H1 (cell line): ENCODE measurements at regions not wholly inside any gene's neighbourhood (a gene's known extent, or its start where the extent isn't known, plus 50 kb on each side); places are given as distances from the start of the nearest gene placed in this dataset.
A peak's percentile ranks its signal among the peaks of the same experiment; 100 is the strongest.

Experiments used
- CTCF ChIA-PET: fragments of 300-600 bp; sonication (Branson Sonifier 250); formaldehyde crosslinking; loops from one replicate; lab custom pipeline; 2021; ENCODE audit not compliant: partially characterized antibody; lab: Charles Lee
- POLR2A ChIA-PET: fragments of 300-600 bp; sonication (Branson Sonifier 250); formaldehyde crosslinking; loops from one replicate; lab custom pipeline; 2021; ENCODE audit warnings: inconsistent platforms; ENCODE audit not compliant: partially characterized antibody; lab: Charles Lee
- DNase-seq, 2 experiments: peaks; one replicate each; pipeline versions ENCODE4 v3.0.0 to v3.0.0-alpha.2; 2010 to 2022; ENCODE audit warnings: low spot score in 2 of 2, low read depth in 1 of 2, mixed read lengths in 1 of 2
- FAIRE-seq: peaks from 2 replicates; lab custom pipeline; 2011; peaks lifted over from hg19 to GRCh38; lab: Jason Lieb, UNC
- H2AFZ ChIP-seq: 2 replicates; pipeline ENCODE4 v1.8.1; 2012; ENCODE audit warnings: low read length, inconsistent platforms
- H2AK5ac ChIP-seq: 2 replicates; pipeline ENCODE4 v1.6.1; 2013; ENCODE audit warnings: low read depth, low read length
- H2BK120ac ChIP-seq: replicated peaks from 2 replicates; pipeline ENCODE3; 2013; ENCODE audit warnings: low read depth, low read length, inconsistent platforms
- H2BK12ac ChIP-seq: 2 replicates; pipeline ENCODE4 v1.6.1; 2013; ENCODE audit warnings: low read depth, low read length
- H2BK15ac ChIP-seq: 2 replicates; pipeline ENCODE4 v1.6.1; 2013; ENCODE audit warnings: low read length
- H2BK20ac ChIP-seq: 2 replicates; pipeline ENCODE4 v1.6.1; 2013; ENCODE audit warnings: low read length
- H2BK5ac ChIP-seq: 2 replicates; pipeline ENCODE4 v1.6.1; 2013; ENCODE audit warnings: low read depth, low read length
- H3K14ac ChIP-seq: 2 replicates; pipeline ENCODE4 v1.6.1; 2013; ENCODE audit warnings: inconsistent platforms; ENCODE audit not compliant: insufficient read length
- H3K18ac ChIP-seq: 2 replicates; pipeline ENCODE4 v1.6.1; 2013; ENCODE audit warnings: low read length; ENCODE audit errors: extremely low read depth
- H3K23ac ChIP-seq: 2 replicates; pipeline ENCODE4 v1.6.1; 2013; ENCODE audit warnings: inconsistent platforms; ENCODE audit not compliant: insufficient read length
- H3K23me2 ChIP-seq: 2 replicates; pipeline ENCODE4 v1.6.1; 2013; ENCODE audit warnings: low read depth, low read length
- H3K27ac ChIP-seq: 2 replicates; pipeline ENCODE4 v1.6.1; 2011; ENCODE audit warnings: low read depth, low read length, inconsistent platforms
- H3K27me3 ChIP-seq, 4 experiments: replicated peaks in 1 of 4; 1 replicate in 1 of 4; 2 replicates in 3 of 4; pipeline versions ENCODE4 v1.6.1 to v1.8.1; 2011 to 2013; ENCODE audit warnings: low read length in 3 of 4, mild to moderate bottlenecking in 3 of 4, inconsistent platforms in 2 of 4, mixed read lengths in 2 of 4, moderate library complexity in 1 of 4; ENCODE audit not compliant: control insufficient read depth in 3 of 4, insufficient read depth in 3 of 4; ENCODE audit errors: extremely low read depth in 1 of 4
- H3K36me3 ChIP-seq, 4 experiments: 2 replicates each; pipeline versions ENCODE4 v1.6.1 to v1.8.1; 2011 to 2013; ENCODE audit warnings: mild to moderate bottlenecking in 4 of 4, low read length in 3 of 4, moderate library complexity in 2 of 4, control low read depth in 1 of 4, inconsistent platforms in 1 of 4; ENCODE audit not compliant: insufficient read depth in 4 of 4, control insufficient read depth in 2 of 4
- H3K4ac ChIP-seq: replicated peaks from 2 replicates; pipeline ENCODE3; 2013; ENCODE audit warnings: low read length, low read depth, mixed read lengths, inconsistent platforms; ENCODE audit not compliant: insufficient read length
- H3K4me1 ChIP-seq, 4 experiments: replicated peaks in 1 of 4; 1 replicate in 1 of 4; 2 replicates in 3 of 4; pipeline versions ENCODE4 v1.6.1 to v1.8.1; 2011 to 2013; ENCODE audit warnings: low read length in 3 of 4, inconsistent platforms in 2 of 4, mixed read lengths in 1 of 4; ENCODE audit not compliant: insufficient read depth in 4 of 4, control insufficient read depth in 3 of 4
- H3K4me2 ChIP-seq, 2 experiments: 2 replicates each; pipeline versions ENCODE4 v1.6.1 to v1.8.1; 2011 to 2013; ENCODE audit warnings: low read depth in 2 of 2, low read length in 2 of 2, control low read depth in 1 of 2, inconsistent platforms in 1 of 2, mild to moderate bottlenecking in 1 of 2; ENCODE audit not compliant: insufficient read depth in 1 of 2
- H3K4me3 ChIP-seq, 4 experiments: fragments of 200-600, 300-600 bp in 1 of 4; sonication (generic), shearing (Covaris generic), sonication (Bioruptor Twin) in 1 of 4; 2 replicates each; pipeline versions ENCODE4 v1.5.1 to v1.8.1; 2011 to 2016; ENCODE audit warnings: low read length in 4 of 4, low read depth in 3 of 4, control low read depth in 2 of 4, inconsistent platforms in 2 of 4, mild to moderate bottlenecking in 2 of 4, mixed read lengths in 1 of 4, moderate library complexity in 1 of 4; ENCODE audit not compliant: insufficient read depth in 2 of 4; ENCODE audit errors: extremely low read depth in 1 of 4
- H3K56ac ChIP-seq: replicated peaks from 2 replicates; pipeline ENCODE3; 2013; ENCODE audit warnings: low read depth, mild to moderate bottlenecking, mixed read lengths, low read length, inconsistent platforms; ENCODE audit not compliant: insufficient read length
- H3K79me1 ChIP-seq: 2 replicates; pipeline ENCODE4 v1.6.1; 2013; ENCODE audit warnings: low read depth, low read length, control low read depth
- H3K79me2 ChIP-seq, 2 experiments: 2 replicates each; pipeline versions ENCODE4 v1.6.1 to v1.8.1; 2012 to 2013; ENCODE audit warnings: low read length in 2 of 2, mild to moderate bottlenecking in 2 of 2, inconsistent platforms in 1 of 2; ENCODE audit not compliant: insufficient read depth in 2 of 2, control insufficient read depth in 1 of 2
- H3K9ac ChIP-seq, 4 experiments: replicated peaks in 1 of 4; 1 replicate in 1 of 4; 2 replicates in 3 of 4; pipeline versions ENCODE4 v1.6.1 to v1.8.1; 2011 to 2013; ENCODE audit warnings: low read depth in 3 of 4, low read length in 3 of 4, control low read depth in 2 of 4, mild to moderate bottlenecking in 2 of 4, moderate library complexity in 2 of 4, inconsistent platforms in 1 of 4; ENCODE audit errors: extremely low read depth in 1 of 4
- H3K9me3 ChIP-seq, 2 experiments: 2 replicates each; pipeline versions ENCODE4 v1.6.1 to v1.8.1; 2012 to 2013; ENCODE audit warnings: mild to moderate bottlenecking in 2 of 2, moderate library complexity in 2 of 2, control low read depth in 1 of 2, inconsistent platforms in 1 of 2, low read depth in 1 of 2, low read length in 1 of 2, mixed read lengths in 1 of 2; ENCODE audit not compliant: insufficient read depth in 2 of 2
- H4K20me1 ChIP-seq, 2 experiments: replicated peaks in 1 of 2; 2 replicates each; pipeline versions ENCODE3 to v1.8.1; 2011 to 2013; ENCODE audit warnings: inconsistent platforms in 2 of 2, low read length in 2 of 2, mild to moderate bottlenecking in 1 of 2; ENCODE audit not compliant: insufficient read depth in 2 of 2, control insufficient read depth in 1 of 2
- H4K5ac ChIP-seq: 2 replicates; pipeline ENCODE4 v1.6.1; 2013; ENCODE audit warnings: low read length, low read depth, mixed read lengths, inconsistent platforms; ENCODE audit not compliant: insufficient read length
- H4K8ac ChIP-seq: 2 replicates; pipeline ENCODE4 v1.8.0; 2013; ENCODE audit warnings: mild to moderate bottlenecking, moderate library complexity, low read length, inconsistent platforms; ENCODE audit not compliant: insufficient read depth; ENCODE audit errors: extremely low read depth
- H4K91ac ChIP-seq: replicated peaks from 2 replicates; pipeline ENCODE3; 2013; ENCODE audit warnings: low read length, mixed read lengths, inconsistent platforms; ENCODE audit not compliant: insufficient read length
- BRCA1 ChIP-seq: IDR thresholded peaks from 2 replicates; pipeline ENCODE4 v1.6.1; 2012; ENCODE audit warnings: low read depth, low read length, improper control_type of control experiment
- CREB1 ChIP-seq: IDR thresholded peaks from 2 replicates; pipeline ENCODE4 v1.6.1; 2012; ENCODE audit warnings: inconsistent platforms
- EGR1 ChIP-seq: IDR thresholded peaks from 2 replicates; pipeline ENCODE4 v1.6.1; 2011; ENCODE audit warnings: low read depth, low read length, borderline replicate concordance
- HDAC2 ChIP-seq, 2 experiments: fragments of 300-600 bp in 1 of 2; sonication (generic) in 1 of 2; IDR thresholded peaks; 2 replicates each; pipeline ENCODE4 v1.6.1; 2011 to 2012; ENCODE audit warnings: low read depth in 2 of 2, low read length in 2 of 2, mild to moderate bottlenecking in 2 of 2, moderate library complexity in 2 of 2, borderline replicate concordance in 1 of 2, inconsistent platforms in 1 of 2
- NRF1 ChIP-seq: IDR thresholded peaks from 2 replicates; pipeline ENCODE4 v1.6.1; 2011; ENCODE audit warnings: mild to moderate bottlenecking, low read depth, low read length, improper control_type of control experiment
- RNF2 ChIP-seq: fragments of 200-900, 300-1000 bp; sonication (generic); IDR thresholded peaks from 2 replicates; pipeline ENCODE4 v1.7.1; 2016; ENCODE audit warnings: borderline replicate concordance, low read depth, mild to moderate bottlenecking, antibody characterized with exemption, low read length; ENCODE audit not compliant: poor library complexity, severe bottlenecking; ENCODE audit errors: missing control alignments
- RXRA ChIP-seq: IDR thresholded peaks from 2 replicates; pipeline ENCODE4 v1.6.1; 2011; ENCODE audit warnings: low read depth, mild to moderate bottlenecking, low read length, moderate library complexity; ENCODE audit not compliant: insufficient read depth
- SAP30 ChIP-seq: fragments of 300-600 bp; sonication (generic); IDR thresholded peaks from 2 replicates; pipeline ENCODE4 v1.7.1; 2012; ENCODE audit warnings: low read length, moderate library complexity, mild to moderate bottlenecking, inconsistent platforms; ENCODE audit not compliant: insufficient read depth, insufficient replicate concordance
- SIN3A ChIP-seq, 2 experiments: IDR thresholded peaks in 1 of 2; conservative IDR thresholded peaks in 1 of 2; 2 replicates each; pipeline ENCODE4 v1.6.1; 2011 to 2012; ENCODE audit warnings: low read length in 2 of 2, improper control_type of control experiment in 1 of 2, low read depth in 1 of 2, mild to moderate bottlenecking in 1 of 2
- SIRT6 ChIP-seq: IDR thresholded peaks from one replicate; pipeline ENCODE4 v1.7.1; 2012; ENCODE audit warnings: low read length, inconsistent platforms
- YY1 ChIP-seq: IDR thresholded peaks from 2 replicates; pipeline ENCODE4 v1.6.1; 2011; ENCODE audit warnings: low read depth, mild to moderate bottlenecking, low read length
- WGBS, 2 experiments: shearing (Covaris generic) in 1 of 2; methylation state at CpG; one replicate each; pipeline versions ENCODE4 v1.1.6 to v1.1.7; 2013 to 2015; ENCODE audit warnings: low lambda C conversion rate in 2 of 2, mixed read lengths in 2 of 2, inconsistent platforms in 1 of 2, low coverage in 1 of 2, missing lambda C conversion rate in 1 of 2; ENCODE audit not compliant: insufficient replicate concordance in 2 of 2, insufficient coverage in 1 of 2, insufficient read length in 1 of 2; ENCODE audit errors: extremely low coverage in 1 of 2, missing lambda C conversion rate in 1 of 2; 5-methylcytosine and 5-hydroxymethylcytosine counted together
- TF ChIP-seq, protein P1 (sequence below): IDR thresholded peaks from 2 replicates; pipeline ENCODE4 v1.6.1; 2012; ENCODE audit warnings: inconsistent platforms

GRCh38 chr2:12441750-12442475 lies 274.8 kb upstream of the TRIB2 start:
- H3K23ac ChIP-seq, result no peak overlapping the region
- no peak overlapping the region for H2BK15ac ChIP-seq
- no peak overlapping the region for H4K5ac ChIP-seq
- no peak overlapping the region; the same call in 1 of the 2 replicates for H2BK12ac ChIP-seq
- FAIRE-seq (no peak), DNase-seq (no peak)
- no peak overlapping the region for H2BK5ac ChIP-seq
- H3K4me2 ChIP-seq, result no peak overlapping the region
- H3K23me2 ChIP-seq, result no peaks in the 10 kb centered on the region
- no peaks in the 10 kb centered on the region for H4K20me1 ChIP-seq
- no peaks in the 10 kb centered on the region for H3K79me1 ChIP-seq
- no peak overlapping the region for H3K18ac ChIP-seq
- H3K9ac ChIP-seq, result no peak overlapping the region
- ChIA-PET CTCF (interaction anchor here (1.4 kb wide), 1 partner anchor 15 kb away, joined by 4 read pairs; no protein-coding TSS in a partner anchor), POLR2A (no interaction called here)
- peaks cover 0 to 8% of the 10 kb centered on the region in 2 experiments; a peak in 1 of 4 replicates for H3K9me3 ChIP-seq
- no peak overlapping the region for H2BK20ac ChIP-seq
- H3K36me3 ChIP-seq, result no peaks in the 10 kb centered on the region
- no peak overlapping the region for H2AK5ac ChIP-seq
- no peak overlapping the region for H3K14ac ChIP-seq
- no peaks in the 10 kb centered on the region for H3K27me3 ChIP-seq
- no peak overlapping the region for H2BK120ac ChIP-seq
- H3K79me2 ChIP-seq, result no peaks in the 10 kb centered on the region
- no peak overlapping the region for H4K8ac ChIP-seq
- 64% methylated on average over 7 of the region's 7 CpGs; no CpG with 5 or more reads in 1 of the 2 experiments for WGBS, 2 experiments
- H4K91ac ChIP-seq, result no peak overlapping the region
- H3K4me1 ChIP-seq, result peaks cover 0 to 5% (median 0%) of the 10 kb centered on the region in 4 experiments; a peak in 2 of 7 replicates
- no peak overlapping the region for H3K56ac ChIP-seq
- H3K27ac ChIP-seq, result peak overlapping the region; percentile 27; the same call in 1 of the 2 replicates
- H3K4ac ChIP-seq, result no peak overlapping the region
- H2AFZ ChIP-seq, result no peak overlapping the region; the same call in 1 of the 2 replicates
- H3K4me3 ChIP-seq, result no peak overlapping the region
- TF ChIP-seq SAP30, result no peak
- no peak for TF ChIP-seq YY1
- no peak for TF ChIP-seq CREB1
- TF ChIP-seq SIRT6, result no peak
- no peak for TF ChIP-seq RXRA
- TF ChIP-seq EGR1, result no peak
- no peak for TF ChIP-seq BRCA1
- TF ChIP-seq HDAC2 (IDR thresholded peaks at IDR 0.05; ENCODE audit: borderline replicate concordance in 1 of 2, low read depth in 2 of 2, low read length in 2 of 2), result no peak
- TF ChIP-seq NRF1, result no peak
- TF ChIP-seq RNF2, result no peak
- TF ChIP-seq, protein P1, sequence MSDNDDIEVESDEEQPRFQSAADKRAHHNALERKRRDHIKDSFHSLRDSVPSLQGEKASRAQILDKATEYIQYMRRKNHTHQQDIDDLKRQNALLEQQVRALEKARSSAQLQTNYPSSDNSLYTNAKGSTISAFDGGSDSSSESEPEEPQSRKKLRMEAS, result no peak
- TF ChIP-seq SIN3A (conservative IDR thresholded peaks at IDR 0.05 in 1 of 2, IDR thresholded peaks at IDR 0.05 in 1 of 2; ENCODE audit: low read depth in 1 of 2, low read length in 2 of 2), result no peak
